ENCODE measurements at regions not wholly inside any gene's neighbourhood (a gene's known extent, or its start where the extent isn't known, plus 50 kb on each side); places are given as distances from the start of the nearest gene placed in this dataset.

- Mint-ChIP-seq H3K9me3 (peaks cover 0 to 27% (median 18%) of the 10 kb centered on the region in 9 donors), H3K4me1 (peaks cover 0 to 2% (median 0%) of the 10 kb centered on the region in 4 donors), H3K27me3 (peaks cover 0 to 4% (median 2%) of the 10 kb centered on the region in 5 donors), H3K36me3 (peaks cover 0 to 16% (median 14%) of the 10 kb centered on the region in 3 donors), H3K27ac (no peak overlapping the region), H3K4me3 (no peak overlapping the region)
- POLR2A ChIA-PET, result no interaction called here
- no peak for DNase-seq
- no peak for ATAC-seq
These were observed 131.0 kb upstream of the DTNBP1 start for GRCh38 chr6:15793826-15794225.

- Mint-ChIP-seq H3K27ac (no peak overlapping the region), H3K27me3 (peaks cover 0 to 9% (median 2%) of the 10 kb centered on the region in 5 donors), H3K4me3 (no peak overlapping the region), H3K9me3 (peaks cover 0 to 27% (median 13%) of the 10 kb centered on the region in 9 donors), H3K36me3 (peaks cover 0 to 12% (median 12%) of the 10 kb centered on the region in 3 donors), H3K4me1 (peaks cover 0 to 2% (median 0%) of the 10 kb centered on the region in 4 donors)
- ATAC-seq (no peak), DNase-seq (no peak)
- POLR2A ChIA-PET, result no interaction called here
These were observed 130.5 kb upstream of the DTNBP1 start for GRCh38 chr6:15793288-15793687.

GRCh38 chr6:15792842-15793241, 130.0 kb upstream of the DTNBP1 start:
- Mint-ChIP-seq H3K9me3 (peaks cover 0 to 27% (median 10%) of the 10 kb centered on the region in 9 donors), H3K27ac (no peak overlapping the region), H3K4me1 (peaks cover 0 to 2% (median 0%) of the 10 kb centered on the region in 4 donors), H3K36me3 (peaks cover 0 to 8% (median 7%) of the 10 kb centered on the region in 3 donors), H3K27me3 (peaks cover 0 to 13% (median 2%) of the 10 kb centered on the region in 5 donors), H3K4me3 (no peak overlapping the region)
- DNase-seq (no peak), ATAC-seq (no peak)
- POLR2A ChIA-PET, result no interaction called here

GRCh38 chr6:15791448-15792181, 128.8 kb upstream of the DTNBP1 start:
- H3K4me3 Mint-ChIP-seq, result no peak overlapping the region
- ATAC-seq, result no peak
- H3K27me3 Mint-ChIP-seq, result peaks cover 0 to 13% (median 3%) of the 10 kb centered on the region in 5 donors
- peaks cover 0 to 25% (median 2%) of the 10 kb centered on the region in 9 donors for H3K9me3 Mint-ChIP-seq
- no peak for DNase-seq
- POLR2A ChIA-PET, result no interaction called here
- H3K36me3 Mint-ChIP-seq, result no peaks in the 10 kb centered on the region
- H3K27ac Mint-ChIP-seq, result no peak overlapping the region
- peaks cover 0 to 2% (median 0%) of the 10 kb centered on the region in 4 donors for H3K4me1 Mint-ChIP-seq

- Mint-ChIP-seq H3K4me3 (no peak overlapping the region), H3K4me1 (peaks cover 0 to 1% (median 0%) of the 10 kb centered on the region in 4 donors), H3K36me3 (no peaks in the 10 kb centered on the region), H3K9me3 (peaks cover 0 to 25% (median 3%) of the 10 kb centered on the region in 9 donors), H3K27me3 (peaks cover 0 to 13% (median 3%) of the 10 kb centered on the region in 5 donors), H3K27ac (no peak overlapping the region)
- POLR2A ChIA-PET, result no interaction called here
- ATAC-seq (no peak), DNase-seq (no peak)
These were observed 127.3 kb upstream of the DTNBP1 start for GRCh38 chr6:15790116-15790515.

- POLR2A ChIA-PET, result no interaction called here
- Mint-ChIP-seq H3K36me3 (no peaks in the 10 kb centered on the region), H3K4me3 (no peak overlapping the region), H3K4me1 (no peaks in the 10 kb centered on the region), H3K27ac (no peak overlapping the region), H3K27me3 (peaks cover 0 to 13% (median 3%) of the 10 kb centered on the region in 5 donors), H3K9me3 (peaks cover 0 to 25% (median 3%) of the 10 kb centered on the region in 9 donors)
- DNase-seq (no peak), ATAC-seq (no peak)
These were observed 124.0 kb upstream of the DTNBP1 start for GRCh38 chr6:15786846-15787245.

- H3K4me1 Mint-ChIP-seq, result no peaks in the 10 kb centered on the region
- H3K27me3 Mint-ChIP-seq, result peaks cover 0 to 5% (median 3%) of the 10 kb centered on the region in 5 donors
- no peaks in the 10 kb centered on the region for H3K36me3 Mint-ChIP-seq
- no peak overlapping the region for H3K27ac Mint-ChIP-seq
- peaks cover 0 to 15% (median 3%) of the 10 kb centered on the region in 9 donors for H3K9me3 Mint-ChIP-seq
- no peak for ATAC-seq
- DNase-seq, result no peak
- H3K4me3 Mint-ChIP-seq, result no peak overlapping the region
- POLR2A ChIA-PET, result no interaction called here
These were observed 120.7 kb upstream of the DTNBP1 start for GRCh38 chr6:15783484-15783883.

- H3K4me1 Mint-ChIP-seq, result no peaks in the 10 kb centered on the region
- H3K9me3 Mint-ChIP-seq, result peaks cover 0 to 3% (median 0%) of the 10 kb centered on the region in 9 donors
- no peak overlapping the region for H3K27ac Mint-ChIP-seq
- DNase-seq (no peak), ATAC-seq (no peak)
- H3K36me3 Mint-ChIP-seq, result no peaks in the 10 kb centered on the region
- POLR2A ChIA-PET, result no interaction called here
- peaks cover 0 to 3% (median 0%) of the 10 kb centered on the region in 5 donors for H3K27me3 Mint-ChIP-seq
- no peak overlapping the region for H3K4me3 Mint-ChIP-seq
These were observed 119.1 kb upstream of the DTNBP1 start for GRCh38 chr6:15781890-15782289.

GRCh38 chr6:15781333-15781732, 118.5 kb upstream of the DTNBP1 start:
- DNase-seq (no peak), ATAC-seq (no peak)
- Mint-ChIP-seq H3K27ac (no peak overlapping the region), H3K36me3 (no peaks in the 10 kb centered on the region), H3K27me3 (peaks cover 0 to 3% (median 0%) of the 10 kb centered on the region in 5 donors), H3K4me1 (no peaks in the 10 kb centered on the region), H3K9me3 (peaks cover 0 to 3% (median 0%) of the 10 kb centered on the region in 9 donors), H3K4me3 (no peak overlapping the region)
- POLR2A ChIA-PET, result no interaction called here

- DNase-seq (no peak), ATAC-seq (no peak)
- Mint-ChIP-seq H3K36me3 (no peaks in the 10 kb centered on the region), H3K4me3 (no peak overlapping the region), H3K4me1 (no peaks in the 10 kb centered on the region), H3K27me3 (peaks cover 0 to 3% (median 0%) of the 10 kb centered on the region in 5 donors), H3K9me3 (peaks cover 0 to under 1% (median 0%) of the 10 kb centered on the region in 9 donors), H3K27ac (no peak overlapping the region)
- POLR2A ChIA-PET, result no interaction called here
These were observed 117.6 kb upstream of the DTNBP1 start for GRCh38 chr6:15780437-15780836.

- Mint-ChIP-seq H3K9me3 (no peaks in the 10 kb centered on the region), H3K4me1 (no peaks in the 10 kb centered on the region)
These were observed 116.9 kb upstream of the DTNBP1 start for GRCh38 chr6:15779726-15780125.

GRCh38 chr6:15776458-15776980, 113.7 kb upstream of the DTNBP1 start:
- Mint-ChIP-seq H3K4me3 (no peak overlapping the region), H3K27ac (no peak overlapping the region), H3K27me3 (peaks cover 0 to 6% (median 0%) of the 10 kb centered on the region in 5 donors), H3K36me3 (no peaks in the 10 kb centered on the region), H3K4me1 (no peaks in the 10 kb centered on the region), H3K9me3 (no peaks in the 10 kb centered on the region)
- no peak for ATAC-seq
- no peak for DNase-seq
- POLR2A ChIA-PET, result no interaction called here

More at GRCh38 chr6:15779726-15780125, 116.9 kb upstream of the DTNBP1 start:
- Mint-ChIP-seq H3K4me3 (no peak overlapping the region), H3K27me3 (peaks cover 0 to 3% (median 0%) of the 10 kb centered on the region in 5 donors), H3K36me3 (no peaks in the 10 kb centered on the region), H3K27ac (no peak overlapping the region)
- DNase-seq (no peak), ATAC-seq (no peak)
- POLR2A ChIA-PET, result no interaction called here

- no peak overlapping the region for H3K4me3 Mint-ChIP-seq
- H3K27ac Mint-ChIP-seq, result no peak overlapping the region
- H3K27me3 Mint-ChIP-seq, result peaks cover 0 to 6% (median 0%) of the 10 kb centered on the region in 5 donors
- no peaks in the 10 kb centered on the region for H3K4me1 Mint-ChIP-seq
- POLR2A ChIA-PET, result no interaction called here
- H3K9me3 Mint-ChIP-seq, result no peaks in the 10 kb centered on the region
- H3K36me3 Mint-ChIP-seq, result no peaks in the 10 kb centered on the region
- no peak for DNase-seq
- ATAC-seq, result no peak
These were observed 112.9 kb upstream of the DTNBP1 start for GRCh38 chr6:15775741-15776140.

Measured in naive thymus-derived CD8-positive, alpha-beta T cell (primary cell).